GM10248 (cell line): ENCODE measurements at regions not wholly inside any gene's neighbourhood (a gene's known extent, or its start where the extent isn't known, plus 50 kb on each side); places are given as distances from the start of the nearest gene placed in this dataset.

ENCODE experiments used
- CTCF ChIA-PET: fragments of 300-600 bp; sonication (Branson Sonifier 250); formaldehyde crosslinking; extraction: SDS; loops from one replicate; lab custom pipeline; 2021; ENCODE audit warnings: antibody characterized with exemption; lab: Yijun Ruan, JAX
- POLR2A ChIA-PET: fragments of 350-650 bp; sonication (Branson Sonifier 250); formaldehyde crosslinking; extraction: SDS; loops from one replicate; lab custom pipeline; 2020; ENCODE audit warnings: antibody characterized with exemption; lab: Yijun Ruan, JAX
- DNase-seq: peaks from one replicate; pipeline ENCODE4 v3.0.0; 2012; ENCODE audit errors: extremely low spot score
- CTCF ChIP-seq: IDR thresholded peaks from 2 replicates; pipeline ENCODE4 v1.5.1; 2012; ENCODE audit warnings: mild to moderate bottlenecking, low read depth; ENCODE audit errors: extremely low read depth, missing control alignments, control extremely low read depth

- no peak for TF ChIP-seq CTCF
- ChIA-PET CTCF (no interaction called here), POLR2A (no interaction called here)
- DNase-seq, result no peak
These were observed 79.6 kb upstream of the ST6GAL2 start for GRCh38 chr2:106965611-106966010.

- TF ChIP-seq CTCF, result no peak
- no peak for DNase-seq
- CTCF ChIA-PET, result no interaction called here
- POLR2A ChIA-PET, result no interaction called here
These were observed 83.8 kb upstream of the ST6GAL2 start for GRCh38 chr2:106969777-106970176.

- ChIA-PET CTCF (no interaction called here), POLR2A (no interaction called here)
- TF ChIP-seq CTCF, result no peak
- DNase-seq, result no peak
These were observed 84.7 kb upstream of the ST6GAL2 start for GRCh38 chr2:106970471-106971261.

GRCh38 chr2:106972782-106973181 lies 86.8 kb upstream of the ST6GAL2 start:
- CTCF ChIA-PET, result interaction anchor here (1.0 to 1.1 kb wide), 2 partner anchors 13 to 15 kb away, joined by 3 read pairs; no protein-coding TSS in a partner anchor
- no peak for TF ChIP-seq CTCF
- DNase-seq, result no peak
- POLR2A ChIA-PET, result no interaction called here

GRCh38 chr2:106974891-106975290 lies 88.9 kb upstream of the ST6GAL2 start:
- TF ChIP-seq CTCF, result no peak
- no peak for DNase-seq
- POLR2A ChIA-PET, result no interaction called here
- CTCF ChIA-PET, result interaction anchor here (1.1 kb wide), 1 partner anchor 14 kb away, joined by 3 read pairs; no protein-coding TSS in a partner anchor

- TF ChIP-seq CTCF, result no peak
- DNase-seq, result no peak
- POLR2A ChIA-PET, result no interaction called here
- CTCF ChIA-PET, result no interaction called here
These were observed 89.7 kb upstream of the ST6GAL2 start for GRCh38 chr2:106975641-106976040.
